GM21360 (cell line): ENCODE measurements at regions not wholly inside any gene's neighbourhood (a gene's known extent, or its start where the extent isn't known, plus 50 kb on each side); places are given as distances from the start of the nearest gene placed in this dataset.
"Not testable (repeated sequence)": the region's sequence is repeated elsewhere in the genome, so short reads cannot be mapped to it uniquely, and the experiment has no call there.

Source experiments
- ATAC-seq: cut with Tn5 transposase; IDR thresholded peaks from one replicate; pipeline ENCODE4 v1.9.1; 2021; ENCODE audit warnings: mild to moderate bottlenecking, moderate library complexity; ENCODE audit not compliant: unreplicated experiment

- no peak for ATAC-seq
Observed at GRCh38 chrX:55142206-55142918, 53.5 kb downstream of the PAGE2 start.

DNA sequence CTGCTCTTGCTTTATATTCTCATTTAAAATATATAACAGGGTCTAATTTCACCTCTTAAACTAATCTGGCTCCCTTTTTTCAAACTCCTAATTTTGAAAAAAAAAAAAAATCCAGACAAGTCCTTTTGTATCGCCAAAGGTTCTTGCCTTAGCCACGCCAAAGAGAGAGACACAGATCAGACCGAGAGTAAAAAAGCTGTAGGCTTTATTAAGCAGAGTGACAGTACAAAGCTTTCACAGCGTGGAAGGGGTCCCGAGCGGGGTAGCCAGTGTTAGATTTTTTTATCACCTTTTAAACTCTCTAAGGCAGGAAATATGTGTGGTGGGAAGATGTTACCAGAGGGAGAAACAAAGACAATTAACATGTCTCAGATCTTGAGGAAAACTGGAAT is 54.1 kb downstream of the PAGE2 start:
- ATAC-seq: no peak

- no peak for ATAC-seq
Observed at GRCh38 chrX:55143621-55144020, 54.8 kb downstream of the PAGE2 start.

DNA sequence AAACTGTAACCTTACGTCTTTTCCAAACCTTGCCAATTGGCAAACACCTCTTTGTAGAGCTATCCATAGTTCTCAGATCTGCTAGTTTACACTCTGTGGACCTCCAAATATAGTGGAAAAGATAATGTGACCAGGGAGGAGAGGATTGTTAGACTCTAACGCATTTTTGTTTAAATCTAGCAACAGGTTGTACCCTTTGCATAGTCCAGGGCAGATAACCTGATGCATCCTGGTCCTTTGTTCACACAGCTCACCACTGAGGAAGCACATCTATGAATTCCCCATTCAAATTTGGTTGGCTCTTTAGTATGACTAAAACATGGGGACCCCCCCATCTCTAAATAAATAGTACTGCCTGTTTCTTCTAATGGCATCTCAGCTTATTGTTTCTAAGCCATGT is 55.9 kb downstream of the PAGE2 start:
- ATAC-seq: no peak

GRCh38 chrX:55149242-55149641 is 60.4 kb downstream of the PAGE2 start:
- no peak for ATAC-seq

GRCh38 chrX:55151199-55151598 is 62.4 kb downstream of the PAGE2 start:
- no peak for ATAC-seq

DNA sequence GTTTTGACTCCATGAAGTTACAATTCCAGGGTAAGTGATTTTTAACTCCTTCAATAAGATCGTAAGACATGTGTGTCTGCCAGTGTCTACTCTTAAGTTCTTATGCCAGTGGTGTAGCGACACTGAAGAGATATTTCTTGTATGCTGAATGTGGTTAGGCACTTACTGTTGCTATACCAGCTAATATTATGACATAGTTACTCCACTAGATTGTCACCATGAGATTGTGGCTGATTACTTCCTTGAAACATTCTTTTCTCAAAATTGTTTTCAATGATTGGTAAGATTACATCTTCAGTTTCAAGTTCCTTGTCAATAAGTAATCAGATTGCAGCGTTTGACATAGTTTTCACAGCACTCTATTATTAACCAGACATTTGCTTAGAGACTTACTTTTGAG is 60.6 kb upstream of the PAGE5 start:
- ATAC-seq: no peak

GRCh38 chrX:55160685-55161552 is 59.2 kb upstream of the PAGE5 start:
- ATAC-seq: peak; percentile 94

- ATAC-seq: no peak
Observed at GRCh38 chrX:55161581-55161980, 58.6 kb upstream of the PAGE5 start.

DNA sequence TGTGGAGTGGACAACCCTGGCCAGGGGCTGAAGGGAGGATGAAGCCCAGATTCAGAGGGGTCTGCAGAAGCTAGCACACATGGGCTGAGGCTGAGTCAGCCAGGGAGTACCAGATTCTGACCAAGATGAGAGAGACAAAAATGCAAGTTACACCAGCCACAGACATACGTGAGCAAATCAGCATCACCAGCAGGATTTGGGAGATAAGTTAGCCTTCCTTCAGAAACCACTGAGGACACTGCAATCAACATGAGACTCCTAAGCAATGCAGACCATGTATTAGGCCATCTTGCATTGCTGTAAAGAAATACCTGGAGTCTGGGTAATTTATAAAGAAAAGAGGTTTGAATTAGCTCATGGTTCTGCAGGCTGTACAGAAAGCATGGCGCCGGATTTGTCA is 57.0 kb upstream of the PAGE5 start:
- no peak for ATAC-seq

DNA sequence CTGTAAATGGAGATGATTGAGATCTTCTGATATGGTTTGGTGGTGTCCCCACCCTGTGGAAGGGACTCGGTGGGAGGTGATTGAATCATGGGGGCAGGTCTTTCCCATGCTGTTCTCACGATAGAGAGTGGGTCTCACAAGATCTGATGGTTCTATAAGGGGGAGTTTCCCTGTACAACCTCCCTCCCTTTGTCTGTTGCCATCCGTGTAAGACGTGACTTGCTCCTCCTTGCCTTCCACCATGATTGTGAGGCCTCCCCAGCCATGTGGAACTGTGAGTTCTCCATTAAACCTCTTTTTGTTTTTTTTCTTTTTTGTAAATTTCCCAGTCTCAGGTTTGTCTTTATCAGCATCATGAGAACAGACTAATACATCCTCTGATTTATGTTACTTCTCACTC is 55.1 kb upstream of the PAGE5 start:
- not testable (repeated sequence) for ATAC-seq

GRCh38 chrX:55167124-55167803 is 52.9 kb upstream of the PAGE5 start:
- no peak for ATAC-seq

DNA sequence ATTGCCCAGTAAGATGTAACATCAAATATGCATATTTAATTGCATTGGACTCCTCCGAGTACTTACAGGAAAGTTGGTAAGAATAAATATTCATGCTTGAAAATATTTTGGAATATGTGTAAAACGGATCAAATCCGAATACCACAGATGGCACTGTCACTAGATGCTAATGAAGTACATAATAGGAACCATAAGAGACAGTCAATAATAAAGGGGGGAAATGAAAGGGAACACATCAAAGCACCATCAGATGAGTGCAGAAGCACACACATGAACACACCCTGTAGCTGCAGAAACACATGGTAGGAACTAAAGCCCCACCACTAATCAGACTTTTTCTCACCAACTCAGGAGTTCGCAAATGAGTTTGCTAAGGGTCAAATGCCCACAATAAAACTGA is 52.2 kb upstream of the PAGE5 start:
- ATAC-seq: no peak

- ATAC-seq: no peak
Observed at GRCh38 chrX:55169782-55170181, 50.4 kb upstream of the PAGE5 start.
